HG03135 (cell line): ENCODE measurements at regions not wholly inside any gene's neighbourhood (a gene's known extent, or its start where the extent isn't known, plus 50 kb on each side); places are given as distances from the start of the nearest gene placed in this dataset.

Source experiments
- ATAC-seq: cut with Tn5 transposase; IDR thresholded peaks from one replicate; pipeline ENCODE4 v1.9.1; 2021; ENCODE audit warnings: mild to moderate bottlenecking, moderate library complexity; ENCODE audit not compliant: unreplicated experiment

- ATAC-seq, result no peak
These were observed 185.3 kb upstream of the BCOR start for GRCh38 chrX:40282946-40283660.

- ATAC-seq, result no peak
These were observed 184.6 kb upstream of the BCOR start for GRCh38 chrX:40282348-40282747.

- ATAC-seq, result no peak
These were observed 183.7 kb upstream of the BCOR start for GRCh38 chrX:40281336-40282005.

GRCh38 chrX:40279762-40280161, 182.0 kb upstream of the BCOR start:
- no peak for ATAC-seq

GRCh38 chrX:40279091-40279430, 181.3 kb upstream of the BCOR start:
- no peak for ATAC-seq

GRCh38 chrX:40278340-40279090, 180.8 kb upstream of the BCOR start:
- ATAC-seq, result no peak

GRCh38 chrX:40277672-40278071, 179.9 kb upstream of the BCOR start:
- ATAC-seq, result no peak

- no peak for ATAC-seq
These were observed 175.7 kb upstream of the BCOR start for GRCh38 chrX:40273356-40274050.

- no peak for ATAC-seq
These were observed 175.0 kb upstream of the BCOR start for GRCh38 chrX:40272776-40273175.

- ATAC-seq, result no peak
These were observed 174.4 kb upstream of the BCOR start for GRCh38 chrX:40272141-40272540.

- ATAC-seq, result no peak
These were observed 170.4 kb upstream of the BCOR start for GRCh38 chrX:40268188-40268520.

GRCh38 chrX:40267334-40268187, 169.8 kb upstream of the BCOR start:
- ATAC-seq, result no peak

GRCh38 chrX:40266490-40267333, 169.0 kb upstream of the BCOR start:
- no peak for ATAC-seq

GRCh38 chrX:40265936-40266335, 168.2 kb upstream of the BCOR start:
- no peak for ATAC-seq

- no peak for ATAC-seq
These were observed 165.3 kb upstream of the BCOR start for GRCh38 chrX:40263014-40263560.

GRCh38 chrX:40262157-40263013, 164.6 kb upstream of the BCOR start:
- no peak for ATAC-seq

- no peak for ATAC-seq
These were observed 164.0 kb upstream of the BCOR start for GRCh38 chrX:40261833-40262156.

- ATAC-seq, result no peak
These were observed 162.5 kb upstream of the BCOR start for GRCh38 chrX:40260146-40260747.
